SU-DHL-6 (cell line): ENCODE measurements at regions not wholly inside any gene's neighbourhood (a gene's known extent, or its start where the extent isn't known, plus 50 kb on each side); places are given as distances from the start of the nearest gene placed in this dataset.

Experiments used
- H2AFZ ChIP-seq: fragments of 200-600 bp; sonication (generic); 2 replicates; pipeline ENCODE4 v1.6.1; 2014; ENCODE audit warnings: low read depth, mild to moderate bottlenecking, moderate library complexity, mixed read lengths, antibody characterized with exemption, low read length; ENCODE audit not compliant: severe bottlenecking
- H3F3A ChIP-seq: fragments of 200-600 bp; shearing (Covaris generic); 2 replicates; pipeline ENCODE4 v1.6.0; 2016; ENCODE audit warnings: antibody characterized with exemption, mild to moderate bottlenecking; ENCODE audit not compliant: insufficient read depth
- H3K27ac ChIP-seq: fragments of 200-600 bp; sonication (generic); 2 replicates; pipeline ENCODE4 v1.5.1; 2016; ENCODE audit warnings: low read depth, mild to moderate bottlenecking, low read length, moderate library complexity, mixed read lengths
- H3K27me3 ChIP-seq: fragments of 200-600 bp; sonication (generic), shearing (Covaris generic); 2 replicates; pipeline ENCODE4 v1.6.0; 2014; ENCODE audit warnings: mild to moderate bottlenecking, low read length
- H3K36me3 ChIP-seq: fragments of 200-600 bp; sonication (generic); 2 replicates; pipeline ENCODE4 v1.6.1; 2014; ENCODE audit warnings: mild to moderate bottlenecking, low read length, mixed read lengths
- H3K4me2 ChIP-seq: fragments of 300-600, 200-600 bp; shearing (Covaris generic), sonication (generic); 2 replicates; pipeline ENCODE4 v1.6.0; 2014; ENCODE audit warnings: low read length, low read depth, mild to moderate bottlenecking; ENCODE audit not compliant: poor library complexity, severe bottlenecking
- H3K4me3 ChIP-seq: fragments of 200-600 bp; sonication (generic); 2 replicates; pipeline ENCODE4 v1.5.1; 2014; ENCODE audit warnings: antibody characterized with exemption, low read length, mild to moderate bottlenecking, mixed read lengths; ENCODE audit not compliant: insufficient read depth, poor library complexity, severe bottlenecking
- H3K79me2 ChIP-seq: fragments of 200-600 bp; sonication (generic); 2 replicates; pipeline ENCODE4 v1.6.1; 2014; ENCODE audit warnings: mild to moderate bottlenecking, low read length, moderate library complexity; ENCODE audit not compliant: insufficient read depth
- H3K9ac ChIP-seq: fragments of 200-600 bp; sonication (generic); 2 replicates; pipeline ENCODE4 v1.7.0; 2014; ENCODE audit warnings: mild to moderate bottlenecking, low read length
- H3K9me2 ChIP-seq: fragments of 200-600 bp; sonication (generic); replicated peaks from 2 replicates; pipeline ENCODE4 v1.6.1; 2014; ENCODE audit warnings: low read length; ENCODE audit not compliant: insufficient read depth
- H3K9me3 ChIP-seq: fragments of 200-600 bp; sonication (generic); 2 replicates; pipeline ENCODE4 v1.6.1; 2014; ENCODE audit warnings: low read length, mixed read lengths; ENCODE audit not compliant: insufficient read depth
- H4K20me1 ChIP-seq: fragments of 200-600 bp; sonication (generic); 2 replicates; pipeline ENCODE4 v1.6.1; 2014; ENCODE audit warnings: low read depth, mild to moderate bottlenecking, antibody characterized with exemption, low read length, moderate library complexity, mixed read lengths
- CTCF ChIP-seq: fragments of 200-600 bp; sonication (generic); IDR thresholded peaks from one replicate; pipeline ENCODE4 v1.5.1; 2017; ENCODE audit warnings: antibody characterized with exemption, mild to moderate bottlenecking, low read length, moderate library complexity; ENCODE audit not compliant: insufficient read depth, poor library complexity, severe bottlenecking
- EZH2phosphoT487 ChIP-seq: fragments of 200-600 bp; sonication (generic), shearing (Covaris generic); conservative IDR thresholded peaks from 2 replicates; pipeline ENCODE4 v1.6.1; 2018; ENCODE audit warnings: mild to moderate bottlenecking, antibody characterized with exemption, low read length, moderate library complexity, mixed read lengths

GRCh38 chr2:236852977-236853374 lies 232.7 kb upstream of the COPS8 start:
- H3K4me2 ChIP-seq = no peak overlapping the region
- H3K79me2 ChIP-seq = no peaks in the 10 kb centered on the region
- H3K36me3 ChIP-seq = no peaks in the 10 kb centered on the region

GRCh38 chr2:236853585-236854051 lies 232.1 kb upstream of the COPS8 start:
- TF ChIP-seq EZH2phosphoT487 (no peak), CTCF (no peak)
- H3K27me3 ChIP-seq = no peaks in the 10 kb centered on the region
- no peaks in the 10 kb centered on the region for H3K9me2 ChIP-seq
- H4K20me1 ChIP-seq = no peaks in the 10 kb centered on the region
- H3K36me3 ChIP-seq = no peaks in the 10 kb centered on the region
- H3K4me2 ChIP-seq = no peak overlapping the region
- no peaks in the 10 kb centered on the region for H3K9me3 ChIP-seq
- no peaks in the 10 kb centered on the region for H3F3A ChIP-seq
- H3K9ac ChIP-seq = no peak overlapping the region
- no peak overlapping the region for H3K27ac ChIP-seq
- H2AFZ ChIP-seq = no peak overlapping the region
- no peak overlapping the region for H3K4me3 ChIP-seq
- H3K79me2 ChIP-seq = no peaks in the 10 kb centered on the region

More at GRCh38 chr2:236852977-236853374, 232.7 kb upstream of the COPS8 start:
- no peaks in the 10 kb centered on the region for H3K27me3 ChIP-seq
- no peak overlapping the region for H3K27ac ChIP-seq
- no peaks in the 10 kb centered on the region for H3K9me3 ChIP-seq
- H3K4me3 ChIP-seq = no peak overlapping the region
- no peak for TF ChIP-seq CTCF
- TF ChIP-seq EZH2phosphoT487 = no peak
- H3K9ac ChIP-seq = no peak overlapping the region
- no peaks in the 10 kb centered on the region for H4K20me1 ChIP-seq
- H3F3A ChIP-seq = no peaks in the 10 kb centered on the region
- H2AFZ ChIP-seq = no peak overlapping the region
- no peaks in the 10 kb centered on the region for H3K9me2 ChIP-seq

- H3K4me2 ChIP-seq = no peak overlapping the region
Measured at GRCh38 chr2:236855176-236855865, 230.4 kb upstream of the COPS8 start.

More at GRCh38 chr2:236855176-236855865, 230.4 kb upstream of the COPS8 start:
- Histone ChIP-seq H2AFZ (no peak overlapping the region), H3K36me3 (no peaks in the 10 kb centered on the region), H3K4me3 (no peak overlapping the region), H3K27me3 (no peaks in the 10 kb centered on the region), H3K9ac (no peak overlapping the region), H3K9me3 (no peaks in the 10 kb centered on the region), H3K79me2 (no peaks in the 10 kb centered on the region), H3K9me2 (no peaks in the 10 kb centered on the region), H3F3A (no peaks in the 10 kb centered on the region), H4K20me1 (no peaks in the 10 kb centered on the region), H3K27ac (no peak overlapping the region)
- TF ChIP-seq CTCF (no peak), EZH2phosphoT487 (no peak)
